Urinary bladder (tissue), 3 donors: ENCODE measurements at regions not wholly inside any gene's neighbourhood (a gene's known extent, or its start where the extent isn't known, plus 50 kb on each side); places are given as distances from the start of the nearest gene placed in this dataset.

Experiments used
- DNase-seq: peaks from one replicate; pipeline ENCODE4 v3.0.0-alpha.2; 2015; ENCODE audit errors: extremely low spot score
- H3K27ac ChIP-seq: one replicate; pipeline ENCODE4 v1.5.1; 2013; ENCODE audit warnings: low read depth, mild to moderate bottlenecking, moderate library complexity
- H3K36me3 ChIP-seq: one replicate; pipeline ENCODE4 v1.6.1; 2013; ENCODE audit warnings: mild to moderate bottlenecking, moderate library complexity; ENCODE audit not compliant: insufficient read depth
- H3K4me1 ChIP-seq: one replicate; pipeline ENCODE4 v1.6.1; 2013; ENCODE audit warnings: mild to moderate bottlenecking, moderate library complexity; ENCODE audit not compliant: insufficient read depth
- H3K4me3 ChIP-seq: one replicate; pipeline ENCODE4 v1.5.1; 2013; ENCODE audit warnings: low read depth, low read length
- WGBS: extraction: QIAGEN DNeasy Blood & Tissue Kit; methylation state at CpG from one replicate; pipeline ENCODE4 v1.1.7; 2013; 5-methylcytosine and 5-hydroxymethylcytosine counted together
- donor health status: healthy with polysubstance abuse.
- donor health status: healthy.

- no peak overlapping the region for H3K4me3 ChIP-seq
- DNase-seq = no peak
- 52% methylated on average over 3 of the region's 3 CpGs for WGBS
These were observed 177.3 kb upstream of the EMCN start for GRCh38 chr4:100695039-100695654.

GRCh38 chr4:100694467-100694866 lies 176.6 kb upstream of the EMCN start:
- Histone ChIP-seq H3K36me3 (no peaks in the 10 kb centered on the region), H3K4me1 (no peaks in the 10 kb centered on the region), H3K27ac (no peak overlapping the region), H3K4me3 (no peak overlapping the region)
- DNase-seq = no peak
- 94% methylated on average over 2 of the region's 2 CpGs for WGBS

More at GRCh38 chr4:100695039-100695654, 177.3 kb upstream of the EMCN start:
- Histone ChIP-seq H3K36me3 (no peaks in the 10 kb centered on the region), H3K4me1 (no peaks in the 10 kb centered on the region), H3K27ac (no peak overlapping the region)

- H3K4me1 ChIP-seq = no peaks in the 10 kb centered on the region
- WGBS = 84% methylated on average over 1 of the region's 1 CpG
- no peak overlapping the region for H3K27ac ChIP-seq
- no peak for DNase-seq
- no peaks in the 10 kb centered on the region for H3K36me3 ChIP-seq
- H3K4me3 ChIP-seq = no peak overlapping the region
These were observed 173.0 kb upstream of the EMCN start for GRCh38 chr4:100690812-100691211.

GRCh38 chr4:100688368-100688767 lies 170.5 kb upstream of the EMCN start:
- H3K36me3 ChIP-seq = no peaks in the 10 kb centered on the region
- no peak for DNase-seq
- no peak overlapping the region for H3K27ac ChIP-seq
- H3K4me1 ChIP-seq = no peaks in the 10 kb centered on the region
- WGBS = 93% methylated on average over 2 of the region's 2 CpGs
- no peak overlapping the region for H3K4me3 ChIP-seq

- Histone ChIP-seq H3K4me3 (no peak overlapping the region), H3K27ac (no peak overlapping the region), H3K4me1 (no peaks in the 10 kb centered on the region), H3K36me3 (no peaks in the 10 kb centered on the region)
- WGBS = 85% methylated on average over 12 of the region's 12 CpGs
- DNase-seq = no peak
These were observed 164.8 kb upstream of the EMCN start for GRCh38 chr4:100682477-100683218.

- H3K4me1 ChIP-seq = no peaks in the 10 kb centered on the region
- no peak overlapping the region for H3K4me3 ChIP-seq
- H3K36me3 ChIP-seq = no peaks in the 10 kb centered on the region
- H3K27ac ChIP-seq = no peak overlapping the region
- 86% methylated on average over 3 of the region's 3 CpGs for WGBS
- no peak for DNase-seq
These were observed 163.5 kb upstream of the EMCN start for GRCh38 chr4:100681289-100681688.

- no peak overlapping the region for H3K4me3 ChIP-seq
- H3K27ac ChIP-seq = no peak overlapping the region
- WGBS = 58% methylated on average over 1 of the region's 1 CpG
- H3K36me3 ChIP-seq = no peaks in the 10 kb centered on the region
- no peaks in the 10 kb centered on the region for H3K4me1 ChIP-seq
- DNase-seq = no peak
These were observed 162.1 kb upstream of the EMCN start for GRCh38 chr4:100679926-100680325.

- Histone ChIP-seq H3K36me3 (no peaks in the 10 kb centered on the region), H3K4me3 (no peak overlapping the region), H3K27ac (no peak overlapping the region), H3K4me1 (no peaks in the 10 kb centered on the region)
- WGBS = 83% methylated on average over 3 of the region's 3 CpGs
- no peak for DNase-seq
These were observed 157.2 kb upstream of the EMCN start for GRCh38 chr4:100674976-100675375.

- H3K4me3 ChIP-seq = no peak overlapping the region
- no peaks in the 10 kb centered on the region for H3K4me1 ChIP-seq
- no peak for DNase-seq
- H3K36me3 ChIP-seq = no peaks in the 10 kb centered on the region
- no peak overlapping the region for H3K27ac ChIP-seq
These were observed 139.4 kb upstream of the EMCN start for GRCh38 chr4:100657187-100657586.

GRCh38 chr4:100651499-100652175 lies 133.8 kb upstream of the EMCN start:
- Histone ChIP-seq H3K4me1 (no peaks in the 10 kb centered on the region), H3K27ac (no peak overlapping the region), H3K4me3 (no peak overlapping the region), H3K36me3 (no peaks in the 10 kb centered on the region)
- no peak for DNase-seq
- WGBS = 81% methylated on average over 3 of the region's 3 CpGs

- Histone ChIP-seq H3K4me3 (no peak overlapping the region), H3K27ac (no peak overlapping the region), H3K36me3 (no peaks in the 10 kb centered on the region), H3K4me1 (no peaks in the 10 kb centered on the region)
- WGBS = 81% methylated on average over 1 of the region's 1 CpG
- no peak for DNase-seq
These were observed 131.6 kb upstream of the EMCN start for GRCh38 chr4:100649417-100649816.

GRCh38 chr4:100644150-100644549 lies 126.3 kb upstream of the EMCN start:
- Histone ChIP-seq H3K36me3 (no peaks in the 10 kb centered on the region), H3K27ac (no peak overlapping the region), H3K4me3 (no peak overlapping the region), H3K4me1 (no peaks in the 10 kb centered on the region)
- no peak for DNase-seq
- WGBS = 49% methylated on average over 3 of the region's 3 CpGs

- no peak for DNase-seq
- Histone ChIP-seq H3K4me3 (no peak overlapping the region), H3K4me1 (no peaks in the 10 kb centered on the region), H3K27ac (no peak overlapping the region), H3K36me3 (no peaks in the 10 kb centered on the region)
These were observed 123.5 kb upstream of the EMCN start for GRCh38 chr4:100641336-100641735.

GRCh38 chr4:100635899-100636298 lies 118.1 kb upstream of the EMCN start:
- no peaks in the 10 kb centered on the region for H3K36me3 ChIP-seq
- H3K4me3 ChIP-seq = no peak overlapping the region
- H3K27ac ChIP-seq = no peak overlapping the region
- H3K4me1 ChIP-seq = no peaks in the 10 kb centered on the region
- no peak for DNase-seq
